Lower leg skin (tissue), 3 donors: ENCODE measurements at regions not wholly inside any gene's neighbourhood (a gene's known extent, or its start where the extent isn't known, plus 50 kb on each side); places are given as distances from the start of the nearest gene placed in this dataset.

Experiments
- POLR2A ChIP-seq, 2 donors: fragments of 450-650 bp; IDR thresholded peaks; one replicate each; pipeline ENCODE4 v1.6.1; 2016 to 2017; ENCODE audit warnings: antibody characterized with exemption in 2 of 2, mild to moderate bottlenecking in 1 of 2, moderate library complexity in 1 of 2
- TF ChIP-seq, protein P1 (sequence below), 3 donors: fragments of 450-650 bp; IDR thresholded peaks; one replicate each; pipeline ENCODE4 v1.5.1; 2016; ENCODE audit warnings: antibody characterized with exemption in 3 of 3, mild to moderate bottlenecking in 3 of 3, moderate library complexity in 2 of 3

DNA sequence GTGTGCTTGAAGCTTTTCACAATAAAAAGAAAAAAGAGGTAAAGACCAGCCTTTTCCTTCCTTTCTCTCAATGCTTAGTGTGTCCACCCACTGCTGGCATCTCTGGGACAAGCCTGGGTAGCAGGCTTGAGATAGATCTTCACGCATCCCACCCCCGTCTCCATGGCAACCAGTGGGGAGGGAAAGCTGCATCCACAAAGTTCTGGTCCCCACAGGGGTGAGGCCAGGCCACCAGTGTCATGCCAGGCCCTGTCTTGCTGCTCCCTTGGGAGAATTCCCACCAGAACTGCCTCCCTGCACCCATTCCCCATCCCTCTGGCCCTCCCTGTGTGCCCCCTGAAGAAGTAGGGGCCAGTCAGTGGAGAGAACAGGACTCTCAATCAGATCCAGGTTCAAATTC, 259.9 kb downstream of the MRTFB start:
- TF ChIP-seq, protein P1, sequence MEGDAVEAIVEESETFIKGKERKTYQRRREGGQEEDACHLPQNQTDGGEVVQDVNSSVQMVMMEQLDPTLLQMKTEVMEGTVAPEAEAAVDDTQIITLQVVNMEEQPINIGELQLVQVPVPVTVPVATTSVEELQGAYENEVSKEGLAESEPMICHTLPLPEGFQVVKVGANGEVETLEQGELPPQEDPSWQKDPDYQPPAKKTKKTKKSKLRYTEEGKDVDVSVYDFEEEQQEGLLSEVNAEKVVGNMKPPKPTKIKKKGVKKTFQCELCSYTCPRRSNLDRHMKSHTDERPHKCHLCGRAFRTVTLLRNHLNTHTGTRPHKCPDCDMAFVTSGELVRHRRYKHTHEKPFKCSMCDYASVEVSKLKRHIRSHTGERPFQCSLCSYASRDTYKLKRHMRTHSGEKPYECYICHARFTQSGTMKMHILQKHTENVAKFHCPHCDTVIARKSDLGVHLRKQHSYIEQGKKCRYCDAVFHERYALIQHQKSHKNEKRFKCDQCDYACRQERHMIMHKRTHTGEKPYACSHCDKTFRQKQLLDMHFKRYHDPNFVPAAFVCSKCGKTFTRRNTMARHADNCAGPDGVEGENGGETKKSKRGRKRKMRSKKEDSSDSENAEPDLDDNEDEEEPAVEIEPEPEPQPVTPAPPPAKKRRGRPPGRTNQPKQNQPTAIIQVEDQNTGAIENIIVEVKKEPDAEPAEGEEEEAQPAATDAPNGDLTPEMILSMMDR (IDR thresholded peaks at IDR 0.05), result no peak
- TF ChIP-seq POLR2A (IDR thresholded peaks at IDR 0.05), result no peak
